ENCODE measurements at regions not wholly inside any gene's neighbourhood (a gene's known extent, or its start where the extent isn't known, plus 50 kb on each side); places are given as distances from the start of the nearest gene placed in this dataset.

DNA sequence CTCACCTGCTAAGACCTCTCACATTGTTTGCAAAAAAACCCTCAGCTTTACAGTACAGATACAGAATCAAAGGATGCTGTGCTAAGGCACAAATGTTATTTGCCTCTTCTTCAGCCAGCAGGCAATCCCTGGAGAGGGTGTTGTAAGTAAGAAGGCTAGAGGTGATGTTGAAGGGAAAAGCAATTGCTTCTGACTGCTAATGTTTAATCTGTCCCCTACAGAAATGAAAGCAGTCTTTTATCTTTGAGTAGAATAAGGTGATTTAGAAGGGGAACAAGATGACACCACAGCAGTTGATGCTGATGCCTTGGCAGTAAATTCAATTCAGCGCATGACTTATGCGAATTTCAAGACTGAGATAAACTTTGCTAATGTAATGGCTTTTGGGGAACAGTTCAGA, 1064.8 kb upstream of the IGFBP7 start:
- Histone ChIP-seq H3K27me3 (ENCODE audit: insufficient read depth, low read length) (no peaks in the 10 kb centered on the region), H3K9me2 (ENCODE audit: low read depth, low read length) (no peaks in the 10 kb centered on the region), H2AFZ (ENCODE audit: low read length) (no peak overlapping the region), H3K4me1 (ENCODE audit: insufficient read depth, low read length, severe bottlenecking) (no peaks in the 10 kb centered on the region), H3K4me2 (ENCODE audit: low read length) (no peak overlapping the region), H3K36me3 (ENCODE audit: insufficient read depth, low read length) (no peaks in the 10 kb centered on the region), H3F3A (ENCODE audit: insufficient read depth, low read length) (no peaks in the 10 kb centered on the region), H3K9ac (ENCODE audit: low read length) (no peak overlapping the region), H3K4me3 (ENCODE audit: low read depth, low read length, poor library complexity, severe bottlenecking) (no peak overlapping the region), H3K27ac (ENCODE audit: low read depth, low read length, poor library complexity, severe bottlenecking) (no peak overlapping the region), H3K79me2 (ENCODE audit: insufficient read depth, low read length) (no peaks in the 10 kb centered on the region), H3K9me3 (ENCODE audit: low read length) (no peaks in the 10 kb centered on the region), H4K20me1 (ENCODE audit: insufficient read depth, low read length) (no peaks in the 10 kb centered on the region; the same call in 1 of the 2 replicates)
- TF ChIP-seq EZH2 (IDR thresholded peaks at IDR 0.05; ENCODE audit: borderline replicate concordance, low read length) = no peak
- TF ChIP-seq, protein P1, sequence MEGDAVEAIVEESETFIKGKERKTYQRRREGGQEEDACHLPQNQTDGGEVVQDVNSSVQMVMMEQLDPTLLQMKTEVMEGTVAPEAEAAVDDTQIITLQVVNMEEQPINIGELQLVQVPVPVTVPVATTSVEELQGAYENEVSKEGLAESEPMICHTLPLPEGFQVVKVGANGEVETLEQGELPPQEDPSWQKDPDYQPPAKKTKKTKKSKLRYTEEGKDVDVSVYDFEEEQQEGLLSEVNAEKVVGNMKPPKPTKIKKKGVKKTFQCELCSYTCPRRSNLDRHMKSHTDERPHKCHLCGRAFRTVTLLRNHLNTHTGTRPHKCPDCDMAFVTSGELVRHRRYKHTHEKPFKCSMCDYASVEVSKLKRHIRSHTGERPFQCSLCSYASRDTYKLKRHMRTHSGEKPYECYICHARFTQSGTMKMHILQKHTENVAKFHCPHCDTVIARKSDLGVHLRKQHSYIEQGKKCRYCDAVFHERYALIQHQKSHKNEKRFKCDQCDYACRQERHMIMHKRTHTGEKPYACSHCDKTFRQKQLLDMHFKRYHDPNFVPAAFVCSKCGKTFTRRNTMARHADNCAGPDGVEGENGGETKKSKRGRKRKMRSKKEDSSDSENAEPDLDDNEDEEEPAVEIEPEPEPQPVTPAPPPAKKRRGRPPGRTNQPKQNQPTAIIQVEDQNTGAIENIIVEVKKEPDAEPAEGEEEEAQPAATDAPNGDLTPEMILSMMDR (IDR thresholded peaks at IDR 0.05; ENCODE audit: low read length) = no peak

DNA sequence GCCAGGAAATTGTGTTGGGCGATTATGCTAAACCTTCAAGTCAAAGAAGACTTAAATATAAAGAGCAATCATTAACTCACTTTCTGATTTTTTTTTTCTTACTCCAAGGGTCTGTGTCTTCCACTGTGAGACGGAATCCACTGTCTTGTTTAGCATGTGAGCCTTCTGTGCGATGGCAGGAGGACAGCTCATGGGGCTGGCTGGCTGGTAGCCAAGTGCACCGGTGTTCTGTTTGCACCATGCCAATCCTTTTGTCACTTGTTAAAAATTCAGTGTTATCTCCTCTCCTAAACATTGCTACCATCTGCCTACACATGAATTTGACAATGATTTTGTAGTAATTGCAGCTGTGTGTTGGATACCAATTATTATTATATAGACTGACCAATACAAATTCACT, 1056.3 kb upstream of the IGFBP7 start:
- no peaks in the 10 kb centered on the region for H3K9me2 ChIP-seq (ENCODE audit: low read depth, low read length)
- H3K27me3 ChIP-seq (ENCODE audit: insufficient read depth, low read length) = no peaks in the 10 kb centered on the region
- no peak overlapping the region for H3K4me3 ChIP-seq (ENCODE audit: low read depth, low read length, poor library complexity, severe bottlenecking)
- no peaks in the 10 kb centered on the region for H3K9me3 ChIP-seq (ENCODE audit: low read length)
- H4K20me1 ChIP-seq (ENCODE audit: insufficient read depth, low read length) = no peaks in the 10 kb centered on the region
- H3K36me3 ChIP-seq (ENCODE audit: insufficient read depth, low read length) = no peaks in the 10 kb centered on the region
- TF ChIP-seq, protein P1 (IDR thresholded peaks at IDR 0.05; ENCODE audit: low read length) = no peak
- no peak for TF ChIP-seq EZH2 (IDR thresholded peaks at IDR 0.05; ENCODE audit: borderline replicate concordance, low read length)
- H3K4me1 ChIP-seq (ENCODE audit: insufficient read depth, low read length, severe bottlenecking) = no peaks in the 10 kb centered on the region
- H3F3A ChIP-seq (ENCODE audit: insufficient read depth, low read length) = no peaks in the 10 kb centered on the region
- no peak overlapping the region for H2AFZ ChIP-seq (ENCODE audit: low read length)
- no peak overlapping the region for H3K4me2 ChIP-seq (ENCODE audit: low read length)
- no peak overlapping the region for H3K27ac ChIP-seq (ENCODE audit: low read depth, low read length, poor library complexity, severe bottlenecking)
- no peaks in the 10 kb centered on the region for H3K79me2 ChIP-seq (ENCODE audit: insufficient read depth, low read length)
- H3K9ac ChIP-seq (ENCODE audit: low read length) = no peak overlapping the region

DNA sequence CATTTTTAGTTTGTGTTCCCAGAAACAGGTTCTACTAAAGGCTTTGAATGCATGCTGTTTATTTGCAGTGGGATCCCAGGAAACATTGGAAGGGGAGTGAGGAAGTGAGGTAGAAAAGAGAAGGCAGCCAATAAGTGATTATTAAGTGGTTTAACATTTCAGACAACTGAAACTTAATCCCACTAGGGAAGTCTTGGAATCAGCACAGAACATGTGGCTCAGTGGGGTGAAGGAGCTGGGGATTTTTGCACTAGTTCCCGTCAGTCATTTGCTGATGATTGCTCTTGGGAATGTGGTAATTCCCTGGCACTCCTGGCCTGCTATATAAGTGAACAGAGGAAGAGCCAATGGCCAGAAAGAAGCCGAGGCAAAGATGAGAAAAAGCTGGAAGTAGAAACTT, 1053.0 kb upstream of the IGFBP7 start:
- no peaks in the 10 kb centered on the region for H3K9me2 ChIP-seq (ENCODE audit: low read depth, low read length)
- H4K20me1 ChIP-seq (ENCODE audit: insufficient read depth, low read length) = no peaks in the 10 kb centered on the region
- TF ChIP-seq EZH2 (IDR thresholded peaks at IDR 0.05; ENCODE audit: borderline replicate concordance, low read length) = no peak
- TF ChIP-seq, protein P1 (IDR thresholded peaks at IDR 0.05; ENCODE audit: low read length) = no peak
- no peak overlapping the region for H3K4me2 ChIP-seq (ENCODE audit: low read length)
- no peaks in the 10 kb centered on the region for H3K36me3 ChIP-seq (ENCODE audit: insufficient read depth, low read length)
- no peaks in the 10 kb centered on the region for H3K9me3 ChIP-seq (ENCODE audit: low read length)
- H3F3A ChIP-seq (ENCODE audit: insufficient read depth, low read length) = no peaks in the 10 kb centered on the region
- H3K79me2 ChIP-seq (ENCODE audit: insufficient read depth, low read length) = no peaks in the 10 kb centered on the region
- no peaks in the 10 kb centered on the region for H3K27me3 ChIP-seq (ENCODE audit: insufficient read depth, low read length)
- H3K4me3 ChIP-seq (ENCODE audit: low read depth, low read length, poor library complexity, severe bottlenecking) = no peak overlapping the region
- H3K27ac ChIP-seq (ENCODE audit: low read depth, low read length, poor library complexity, severe bottlenecking) = no peak overlapping the region
- no peak overlapping the region for H2AFZ ChIP-seq (ENCODE audit: low read length)
- no peaks in the 10 kb centered on the region for H3K4me1 ChIP-seq (ENCODE audit: insufficient read depth, low read length, severe bottlenecking)
- H3K9ac ChIP-seq (ENCODE audit: low read length) = no peak overlapping the region

Data from OCI-LY1 (cell line).